CD14-positive monocyte (primary cell): ENCODE measurements at regions not wholly inside any gene's neighbourhood (a gene's known extent, or its start where the extent isn't known, plus 50 kb on each side); places are given as distances from the start of the nearest gene placed in this dataset.

ENCODE experiments used
- DNase-seq, 3 donors: peaks; one replicate each; pipeline ENCODE4 v3.0.0-alpha.2; 2011 to 2022
- H2AFZ ChIP-seq: 2 replicates; pipeline ENCODE4 v1.6.0; 2012; ENCODE audit warnings: mild to moderate bottlenecking, low read depth, low read length, inconsistent platforms; ENCODE audit not compliant: insufficient read depth, poor library complexity, severe bottlenecking
- H3K27ac ChIP-seq, 2 donors: 1 replicate in 1 of 2; 2 replicates in 1 of 2; pipeline ENCODE4 v1.5.1; 2012 to 2013; ENCODE audit warnings: low read length in 2 of 2, control low read depth in 1 of 2, inconsistent platforms in 1 of 2, low read depth in 1 of 2, mild to moderate bottlenecking in 1 of 2
- H3K27me3 ChIP-seq, 2 donors: one replicate each; pipeline versions ENCODE4 v1.6.0 to v1.6.1; 2011 to 2013; ENCODE audit warnings: low read length in 2 of 2; ENCODE audit not compliant: control insufficient read depth in 2 of 2, insufficient read depth in 2 of 2
- H3K36me3 ChIP-seq, 2 donors: replicated peaks in 1 of 2; 1 replicate in 1 of 2; 2 replicates in 1 of 2; pipeline versions ENCODE4 v1.5.1 to v1.6.1; 2012 to 2013; ENCODE audit warnings: low read length in 2 of 2, control low read depth in 1 of 2, inconsistent platforms in 1 of 2, mild to moderate bottlenecking in 1 of 2; ENCODE audit not compliant: insufficient read depth in 2 of 2, control insufficient read depth in 1 of 2
- H3K4me1 ChIP-seq, 2 donors: 1 replicate in 1 of 2; 2 replicates in 1 of 2; pipeline versions ENCODE4 v1.5.1 to v1.6.1; 2012 to 2013; ENCODE audit warnings: low read length in 2 of 2, control low read depth in 1 of 2, inconsistent platforms in 1 of 2, mild to moderate bottlenecking in 1 of 2, moderate library complexity in 1 of 2; ENCODE audit not compliant: insufficient read depth in 2 of 2, control insufficient read depth in 1 of 2
- H3K4me2 ChIP-seq: replicated peaks from 2 replicates; pipeline ENCODE3; 2012; ENCODE audit warnings: low read length, moderate library complexity, mild to moderate bottlenecking; ENCODE audit not compliant: poor library complexity, severe bottlenecking; ENCODE audit errors: extremely low read depth
- H3K4me3 ChIP-seq, 3 experiments: fragments of 200-600 bp in 1 of 3; sonication (generic) in 1 of 3; replicated peaks in 1 of 3; 1 replicate in 2 of 3; 2 replicates in 1 of 3; pipeline ENCODE4 v1.5.1; 2011 to 2013; ENCODE audit warnings: low read length in 3 of 3, mild to moderate bottlenecking in 3 of 3, control low read depth in 2 of 3, low read depth in 2 of 3, inconsistent platforms in 1 of 3, moderate library complexity in 1 of 3
- H3K79me2 ChIP-seq: 2 replicates; pipeline ENCODE4 v1.6.0; 2012; ENCODE audit warnings: mild to moderate bottlenecking, control low read depth, inconsistent platforms, low read length, moderate library complexity; ENCODE audit not compliant: insufficient read depth
- H3K9ac ChIP-seq: 2 replicates; pipeline ENCODE4 v1.6.0; 2017; ENCODE audit warnings: low read length, mild to moderate bottlenecking; ENCODE audit not compliant: insufficient read depth, poor library complexity, severe bottlenecking
- H3K9me3 ChIP-seq, 2 donors: replicated peaks in 1 of 2; 1 replicate in 1 of 2; 2 replicates in 1 of 2; pipeline versions ENCODE4 v1.5.1 to v1.6.1; 2012 to 2013; ENCODE audit warnings: low read length in 2 of 2, control low read depth in 1 of 2; ENCODE audit not compliant: control insufficient read depth in 1 of 2, insufficient read depth in 1 of 2
- H4K20me1 ChIP-seq: 2 replicates; pipeline ENCODE4 v1.6.0; 2012; ENCODE audit warnings: mild to moderate bottlenecking, low read length, control low read depth, moderate library complexity; ENCODE audit not compliant: insufficient read depth
- H3K27ac Mint-ChIP-seq, 7 donors: one replicate each; pipeline ENCODE4 v1.8.0; 2020; ENCODE audit warnings: mild to moderate bottlenecking in 7 of 7, mixed read lengths in 7 of 7, moderate library complexity in 6 of 7, inconsistent platforms in 2 of 7
- H3K27me3 Mint-ChIP-seq, 3 donors: one replicate each; pipeline ENCODE4 v1.8.0; 2021 to 2022; ENCODE audit warnings: low read depth in 3 of 3, mild to moderate bottlenecking in 3 of 3, mixed read lengths in 3 of 3, moderate library complexity in 3 of 3, inconsistent platforms in 1 of 3
- H3K36me3 Mint-ChIP-seq, 2 donors: one replicate each; pipeline ENCODE4 v1.8.0; 2020; ENCODE audit warnings: mixed read lengths in 2 of 2, inconsistent platforms in 1 of 2, mild to moderate bottlenecking in 1 of 2
- H3K4me1 Mint-ChIP-seq: one replicate; pipeline ENCODE4 v1.8.0; 2020; ENCODE audit warnings: mild to moderate bottlenecking, mixed read lengths
- H3K4me3 Mint-ChIP-seq, 2 donors: one replicate each; pipeline ENCODE4 v1.8.0; 2020; ENCODE audit warnings: mild to moderate bottlenecking in 2 of 2, mixed read lengths in 2 of 2, moderate library complexity in 1 of 2
- H3K9me3 Mint-ChIP-seq, 7 donors: one replicate each; pipeline ENCODE4 v1.8.0; 2020 to 2022; ENCODE audit warnings: mixed read lengths in 7 of 7, mild to moderate bottlenecking in 6 of 7, moderate library complexity in 6 of 7, inconsistent platforms in 2 of 7
- CTCF ChIP-seq: fragments of 200-600 bp; IDR thresholded peaks from one replicate; pipeline ENCODE4 v1.8.0; 2022; ENCODE audit warnings: antibody characterized with exemption, mild to moderate bottlenecking
- WGBS: methylation state at CpG from one replicate; pipeline ENCODE4 v1.1.5; 2013; ENCODE audit warnings: missing lambda C conversion rate; ENCODE audit not compliant: insufficient coverage; 5-methylcytosine and 5-hydroxymethylcytosine counted together
- intact Hi-C, 2 donors: fragments of 100-400 bp; cut with micrococcal nuclease; formaldehyde crosslinking; loops; one replicate each; pipeline versions ENCODE4 v1.15.0 to v1.15.1; 2023

GRCh38 chr9:29297592-29297991, 1724.3 kb upstream of the C9orf72 start:
- no peaks in the 10 kb centered on the region for H4K20me1 ChIP-seq
- intact Hi-C loops: no loop called here
- H3K27ac ChIP-seq: no peak overlapping the region
- DNase-seq: no peak
- no peaks in the 10 kb centered on the region for H3K36me3 ChIP-seq
- H3K9me3 ChIP-seq: peaks cover 4 to 12% of the 10 kb centered on the region in 2 donors
- no peak overlapping the region for H3K9ac ChIP-seq
- Mint-ChIP-seq H3K36me3 (no peaks in the 10 kb centered on the region), H3K27ac (no peak overlapping the region), H3K9me3 (peaks cover 7 to 26% (median 17%) of the 10 kb centered on the region in 7 donors), H3K4me1 (peaks cover 2% of the 10 kb centered on the region), H3K4me3 (no peak overlapping the region), H3K27me3 (no peaks in the 10 kb centered on the region)
- no peak overlapping the region for H3K4me3 ChIP-seq
- no peaks in the 10 kb centered on the region for H3K79me2 ChIP-seq
- no CpG with 5 or more reads among the region's 2 CpGs for WGBS
- no peak overlapping the region for H3K4me2 ChIP-seq
- H3K27me3 ChIP-seq: no peaks in the 10 kb centered on the region
- peaks cover 0 to 2% of the 10 kb centered on the region in 2 donors for H3K4me1 ChIP-seq
- H2AFZ ChIP-seq: no peak overlapping the region
- no peak for TF ChIP-seq CTCF

GRCh38 chr9:29311221-29311620, 1737.9 kb upstream of the C9orf72 start:
- Mint-ChIP-seq H3K4me3 (no peak overlapping the region), H3K27me3 (peaks cover 0 to 3% (median 0%) of the 10 kb centered on the region in 3 donors), H3K9me3 (peaks cover 0 to 2% (median 0%) of the 10 kb centered on the region in 7 donors), H3K36me3 (no peaks in the 10 kb centered on the region), H3K4me1 (no peaks in the 10 kb centered on the region), H3K27ac (no peak overlapping the region)
- H3K9me3 ChIP-seq: no peaks in the 10 kb centered on the region
- no peaks in the 10 kb centered on the region for H3K27me3 ChIP-seq
- H2AFZ ChIP-seq: no peak overlapping the region
- no peaks in the 10 kb centered on the region for H3K36me3 ChIP-seq
- H3K79me2 ChIP-seq: no peaks in the 10 kb centered on the region
- TF ChIP-seq CTCF: no peak
- H3K27ac ChIP-seq: no peak overlapping the region
- H3K4me1 ChIP-seq: no peaks in the 10 kb centered on the region
- no peak overlapping the region for H3K4me2 ChIP-seq
- DNase-seq: no peak
- no peak overlapping the region for H3K4me3 ChIP-seq
- no peaks in the 10 kb centered on the region for H4K20me1 ChIP-seq
- intact Hi-C loops: no loop called here
- H3K9ac ChIP-seq: no peak overlapping the region
- WGBS: 100% methylated on average over 1 of the region's 3 CpGs
